Tibial nerve (tissue), 4 donors: ENCODE measurements at regions not wholly inside any gene's neighbourhood (a gene's known extent, or its start where the extent isn't known, plus 50 kb on each side); places are given as distances from the start of the nearest gene placed in this dataset.

ENCODE experiments used
- EP300 ChIP-seq, 2 donors: sonication (generic); formaldehyde crosslinking; IDR thresholded peaks; one replicate each; pipeline ENCODE4 v1.6.1; 2017; ENCODE audit warnings: antibody characterized with exemption in 2 of 2, mild to moderate bottlenecking in 1 of 2
- POLR2A ChIP-seq, 2 donors: fragments of 450-650 bp; IDR thresholded peaks; one replicate each; pipeline ENCODE4 v1.6.1; 2017; ENCODE audit warnings: antibody characterized with exemption in 2 of 2, mild to moderate bottlenecking in 2 of 2, moderate library complexity in 2 of 2
- TF ChIP-seq, protein P1 (sequence below), 5 experiments: fragments of 200-600 bp in 3 of 5; fragments of 450-650 bp in 2 of 5; sonication (generic) in 3 of 5; IDR thresholded peaks; one replicate each; pipeline ENCODE4 v1.5.1; 2016 to 2019; ENCODE audit warnings: antibody characterized with exemption in 5 of 5, mild to moderate bottlenecking in 3 of 5, moderate library complexity in 2 of 5

DNA sequence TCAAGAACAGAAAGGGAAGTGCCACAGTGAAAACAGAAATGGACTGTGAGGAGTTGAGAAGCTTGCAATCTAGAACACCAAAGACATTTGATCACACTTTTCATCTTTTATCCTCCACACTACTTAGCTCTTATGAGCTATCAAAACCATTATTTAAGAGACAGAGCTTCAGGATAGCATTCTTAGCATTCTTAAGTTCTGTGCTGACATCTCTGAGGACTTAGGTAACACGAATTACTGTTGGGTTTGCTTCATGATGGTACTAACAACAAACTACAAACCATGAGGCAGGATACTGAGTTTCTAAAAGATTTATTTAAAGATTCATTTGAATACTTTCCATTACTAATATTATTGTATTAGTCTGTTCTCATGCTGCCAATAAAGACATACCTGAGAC lies 1038.6 kb downstream of the TUSC7 start:
- TF ChIP-seq POLR2A (IDR thresholded peaks at IDR 0.05) (no peak), EP300 (IDR thresholded peaks at IDR 0.05) (no peak)
- TF ChIP-seq, protein P1, sequence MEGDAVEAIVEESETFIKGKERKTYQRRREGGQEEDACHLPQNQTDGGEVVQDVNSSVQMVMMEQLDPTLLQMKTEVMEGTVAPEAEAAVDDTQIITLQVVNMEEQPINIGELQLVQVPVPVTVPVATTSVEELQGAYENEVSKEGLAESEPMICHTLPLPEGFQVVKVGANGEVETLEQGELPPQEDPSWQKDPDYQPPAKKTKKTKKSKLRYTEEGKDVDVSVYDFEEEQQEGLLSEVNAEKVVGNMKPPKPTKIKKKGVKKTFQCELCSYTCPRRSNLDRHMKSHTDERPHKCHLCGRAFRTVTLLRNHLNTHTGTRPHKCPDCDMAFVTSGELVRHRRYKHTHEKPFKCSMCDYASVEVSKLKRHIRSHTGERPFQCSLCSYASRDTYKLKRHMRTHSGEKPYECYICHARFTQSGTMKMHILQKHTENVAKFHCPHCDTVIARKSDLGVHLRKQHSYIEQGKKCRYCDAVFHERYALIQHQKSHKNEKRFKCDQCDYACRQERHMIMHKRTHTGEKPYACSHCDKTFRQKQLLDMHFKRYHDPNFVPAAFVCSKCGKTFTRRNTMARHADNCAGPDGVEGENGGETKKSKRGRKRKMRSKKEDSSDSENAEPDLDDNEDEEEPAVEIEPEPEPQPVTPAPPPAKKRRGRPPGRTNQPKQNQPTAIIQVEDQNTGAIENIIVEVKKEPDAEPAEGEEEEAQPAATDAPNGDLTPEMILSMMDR (IDR thresholded peaks at IDR 0.05) = no peak
